Ovary (tissue), 3 donors: ENCODE measurements at regions not wholly inside any gene's neighbourhood (a gene's known extent, or its start where the extent isn't known, plus 50 kb on each side); places are given as distances from the start of the nearest gene placed in this dataset.

Experiments used
- EP300 ChIP-seq: sonication (generic); formaldehyde crosslinking; IDR thresholded peaks from one replicate; pipeline ENCODE4 v1.6.1; 2017; ENCODE audit warnings: antibody characterized with exemption
- POLR2A ChIP-seq: fragments of 450-650 bp; IDR thresholded peaks from one replicate; pipeline ENCODE4 v1.6.1; 2017; ENCODE audit warnings: antibody characterized with exemption, mild to moderate bottlenecking, moderate library complexity
- TF ChIP-seq, protein P1 (sequence below), 3 donors: fragments of 450-650 bp in 2 of 3; fragments of 200-600 bp in 1 of 3; IDR thresholded peaks; one replicate each; pipeline versions ENCODE4 v1.5.1 to v1.8.0; 2016 to 2022; ENCODE audit warnings: antibody characterized with exemption in 3 of 3, mild to moderate bottlenecking in 1 of 3
- donor health status: DM: no; HTN: no; CAD: no.

DNA sequence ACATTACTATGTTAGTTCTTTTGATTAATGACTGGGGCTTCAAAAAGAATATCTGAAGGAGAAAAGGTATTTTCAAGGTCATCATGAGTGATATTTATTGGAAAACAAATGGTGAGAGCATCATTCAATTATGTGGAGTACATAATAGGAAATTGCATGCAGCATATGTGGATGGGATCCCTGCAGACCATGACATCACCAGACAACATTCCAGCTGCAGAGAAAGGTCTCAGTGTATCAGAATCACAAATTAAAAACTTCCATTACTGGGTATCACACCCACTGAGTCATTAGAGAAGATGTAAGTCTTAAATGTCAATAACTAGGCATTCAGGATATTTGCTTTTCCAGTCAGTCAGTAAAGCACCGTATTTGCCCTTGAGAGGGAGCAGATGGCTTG lies 574.4 kb upstream of the SLC10A2 start:
- TF ChIP-seq, protein P1, sequence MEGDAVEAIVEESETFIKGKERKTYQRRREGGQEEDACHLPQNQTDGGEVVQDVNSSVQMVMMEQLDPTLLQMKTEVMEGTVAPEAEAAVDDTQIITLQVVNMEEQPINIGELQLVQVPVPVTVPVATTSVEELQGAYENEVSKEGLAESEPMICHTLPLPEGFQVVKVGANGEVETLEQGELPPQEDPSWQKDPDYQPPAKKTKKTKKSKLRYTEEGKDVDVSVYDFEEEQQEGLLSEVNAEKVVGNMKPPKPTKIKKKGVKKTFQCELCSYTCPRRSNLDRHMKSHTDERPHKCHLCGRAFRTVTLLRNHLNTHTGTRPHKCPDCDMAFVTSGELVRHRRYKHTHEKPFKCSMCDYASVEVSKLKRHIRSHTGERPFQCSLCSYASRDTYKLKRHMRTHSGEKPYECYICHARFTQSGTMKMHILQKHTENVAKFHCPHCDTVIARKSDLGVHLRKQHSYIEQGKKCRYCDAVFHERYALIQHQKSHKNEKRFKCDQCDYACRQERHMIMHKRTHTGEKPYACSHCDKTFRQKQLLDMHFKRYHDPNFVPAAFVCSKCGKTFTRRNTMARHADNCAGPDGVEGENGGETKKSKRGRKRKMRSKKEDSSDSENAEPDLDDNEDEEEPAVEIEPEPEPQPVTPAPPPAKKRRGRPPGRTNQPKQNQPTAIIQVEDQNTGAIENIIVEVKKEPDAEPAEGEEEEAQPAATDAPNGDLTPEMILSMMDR (IDR thresholded peaks at IDR 0.05): no peak
- TF ChIP-seq EP300 (no peak), POLR2A (no peak)
